Right ventricle myocardium inferior (tissue), 1 donor: ENCODE measurements at regions not wholly inside any gene's neighbourhood (a gene's known extent, or its start where the extent isn't known, plus 50 kb on each side); places are given as distances from the start of the nearest gene placed in this dataset.

Source experiments
- ATAC-seq: fragments of 200-7000 bp; cut with Tn5 transposase; one replicate; pipeline ENCODE4 v1.9.1; 2020; ENCODE audit warnings: mild to moderate bottlenecking, moderate library complexity
- DNase-seq: peaks from one replicate; pipeline ENCODE4 v3.0.0; 2021; ENCODE audit errors: missing footprints
- intact Hi-C: fragments of 100-400 bp; cut with DNase I; formaldehyde crosslinking; loops from one replicate; pipeline ENCODE4 v1.11.0; 2022
- donor health status: DM: no; HTN: yes; CAD: no; lungs with severe emphysema.

GRCh38 chr4:73929278-73929677 lies 52.5 kb downstream of the PF4 start:
- no peak for DNase-seq
- intact Hi-C loops: loop anchor here (10.0 kb wide), 1 partner anchor 206 kb away; no protein-coding TSS in a partner anchor
- no peak for ATAC-seq

- ATAC-seq: no peak
- intact Hi-C loops: loop anchor here (5.0 to 10.0 kb wide), 3 partner anchors 191 to 261 kb away; no protein-coding TSS in a partner anchor
- DNase-seq: no peak
Measured at GRCh38 chr4:73923631-73923937, 54.4 kb downstream of the CXCL1 start.

GRCh38 chr4:73922766-73923630 lies 53.8 kb downstream of the CXCL1 start:
- no peak for ATAC-seq
- intact Hi-C loops: loop anchor here (5.0 to 10.0 kb wide), 3 partner anchors 191 to 261 kb away; no protein-coding TSS in a partner anchor

GRCh38 chr4:73922317-73922716 lies 53.1 kb downstream of the CXCL1 start:
- no peak for DNase-seq
- intact Hi-C loops: loop anchor here (5.0 to 10.0 kb wide), 3 partner anchors 190 to 260 kb away; no protein-coding TSS in a partner anchor
- no peak for ATAC-seq

More at GRCh38 chr4:73922766-73923630, 53.8 kb downstream of the CXCL1 start:
- DNase-seq: no peak
